Sigmoid colon (tissue), 4 donors: ENCODE measurements at regions not wholly inside any gene's neighbourhood (a gene's known extent, or its start where the extent isn't known, plus 50 kb on each side); places are given as distances from the start of the nearest gene placed in this dataset.

ENCODE experiments used
- EP300 ChIP-seq, 4 donors: sonication (generic); formaldehyde crosslinking; IDR thresholded peaks; one replicate each; pipeline ENCODE4 v1.6.1; 2017; ENCODE audit warnings: antibody characterized with exemption in 4 of 4
- POLR2A ChIP-seq, 2 donors: fragments of 450-650 bp; IDR thresholded peaks; one replicate each; pipeline ENCODE4 v1.6.1; 2016; ENCODE audit warnings: antibody characterized with exemption in 2 of 2, mild to moderate bottlenecking in 2 of 2, moderate library complexity in 2 of 2
- POLR2AphosphoS5 ChIP-seq, 4 donors: sonication (generic); formaldehyde crosslinking; IDR thresholded peaks; one replicate each; pipeline ENCODE4 v1.6.1; 2017; ENCODE audit warnings: antibody characterized with exemption in 4 of 4
- TF ChIP-seq, protein P1 (sequence below), 4 experiments: fragments of 450-650 bp in 3 of 4; fragments of 200-600 bp in 1 of 4; IDR thresholded peaks; one replicate each; pipeline ENCODE4 v1.5.1; 2016 to 2019; ENCODE audit warnings: antibody characterized with exemption in 4 of 4, mild to moderate bottlenecking in 3 of 4, moderate library complexity in 2 of 4

- TF ChIP-seq EP300 (IDR thresholded peaks at IDR 0.05) (no peak), POLR2AphosphoS5 (IDR thresholded peaks at IDR 0.05) (no peak), POLR2A (IDR thresholded peaks at IDR 0.05) (no peak)
- TF ChIP-seq, protein P1, sequence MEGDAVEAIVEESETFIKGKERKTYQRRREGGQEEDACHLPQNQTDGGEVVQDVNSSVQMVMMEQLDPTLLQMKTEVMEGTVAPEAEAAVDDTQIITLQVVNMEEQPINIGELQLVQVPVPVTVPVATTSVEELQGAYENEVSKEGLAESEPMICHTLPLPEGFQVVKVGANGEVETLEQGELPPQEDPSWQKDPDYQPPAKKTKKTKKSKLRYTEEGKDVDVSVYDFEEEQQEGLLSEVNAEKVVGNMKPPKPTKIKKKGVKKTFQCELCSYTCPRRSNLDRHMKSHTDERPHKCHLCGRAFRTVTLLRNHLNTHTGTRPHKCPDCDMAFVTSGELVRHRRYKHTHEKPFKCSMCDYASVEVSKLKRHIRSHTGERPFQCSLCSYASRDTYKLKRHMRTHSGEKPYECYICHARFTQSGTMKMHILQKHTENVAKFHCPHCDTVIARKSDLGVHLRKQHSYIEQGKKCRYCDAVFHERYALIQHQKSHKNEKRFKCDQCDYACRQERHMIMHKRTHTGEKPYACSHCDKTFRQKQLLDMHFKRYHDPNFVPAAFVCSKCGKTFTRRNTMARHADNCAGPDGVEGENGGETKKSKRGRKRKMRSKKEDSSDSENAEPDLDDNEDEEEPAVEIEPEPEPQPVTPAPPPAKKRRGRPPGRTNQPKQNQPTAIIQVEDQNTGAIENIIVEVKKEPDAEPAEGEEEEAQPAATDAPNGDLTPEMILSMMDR (IDR thresholded peaks at IDR 0.05), result no peak
Observed at GRCh38 chrX:112137276-112137675, 54.7 kb upstream of the TRPC5 start.
